ENCODE measurements at regions not wholly inside any gene's neighbourhood (a gene's known extent, or its start where the extent isn't known, plus 50 kb on each side); places are given as distances from the start of the nearest gene placed in this dataset.
A peak's percentile ranks its signal among the peaks of the same experiment; 100 is the strongest.
"Not testable (repeated sequence)": the region's sequence is repeated elsewhere in the genome, so short reads cannot be mapped to it uniquely, and the experiment has no call there.

DNA sequence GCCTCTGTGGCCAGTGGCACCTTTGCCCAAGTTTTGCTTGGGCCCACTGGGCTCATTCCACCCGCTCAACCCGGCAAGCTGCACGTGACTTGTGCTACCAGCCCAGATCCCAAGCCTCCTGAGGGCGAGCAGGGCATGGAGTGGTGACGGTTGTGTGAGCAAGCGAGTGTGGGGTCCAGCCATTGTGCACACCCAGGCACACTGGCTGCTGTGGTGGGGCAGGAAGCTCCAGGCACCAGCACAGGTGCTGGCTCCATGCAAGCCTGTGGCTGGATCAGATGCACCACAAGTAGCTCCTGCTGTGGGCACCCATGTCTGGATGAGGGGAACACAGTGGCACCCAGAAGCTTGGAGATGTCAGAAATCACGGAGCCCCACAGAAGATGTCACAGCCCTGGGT is 557.0 kb upstream of the GNPDA2 start:
- TF ChIP-seq EP300 (IDR thresholded peaks at IDR 0.05) (no peak), CTCF (IDR thresholded peaks at IDR 0.05) (no peak), POLR2A (IDR thresholded peaks at IDR 0.05) (no peak)
- 80 to 89% (median 82%) methylated on average over 7 of the region's 7 CpGs for WGBS, 3 donors
- no peaks in the 10 kb centered on the region for H3K4me1 ChIP-seq (ENCODE audit: insufficient read depth)
- peak in 1 of 5 donors; percentile 5 for DNase-seq
- H3K36me3 ChIP-seq = no peaks in the 10 kb centered on the region
- H3K4me3 ChIP-seq = no peak overlapping the region
- H3K27me3 ChIP-seq = no peaks in the 10 kb centered on the region
- H3K9me3 ChIP-seq = no peaks in the 10 kb centered on the region
- intact Hi-C loops (cut with DNase I) = no loop called here
- H3K27ac ChIP-seq = no peak overlapping the region

DNA sequence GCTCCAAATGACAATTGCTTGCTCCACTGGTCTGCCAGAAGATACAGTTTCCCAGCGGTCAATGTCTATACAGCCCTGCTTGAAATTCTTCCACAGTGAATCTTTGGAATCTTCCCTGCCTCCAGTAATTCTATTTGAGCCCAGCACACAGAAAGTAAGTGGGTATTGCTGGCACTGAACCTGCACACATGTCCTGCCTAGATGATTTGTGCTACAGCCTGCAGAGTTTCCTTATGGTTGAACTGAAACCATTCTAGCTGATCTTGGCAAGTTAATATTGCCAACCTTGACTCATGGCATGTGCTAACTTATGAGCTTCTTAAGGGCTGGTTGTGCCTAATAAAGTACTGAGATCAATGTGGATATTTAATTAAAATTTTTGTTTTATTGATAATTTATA is 553.8 kb upstream of the GNPDA2 start:
- Histone ChIP-seq H3K9me3 (no peaks in the 10 kb centered on the region), H3K4me1 (ENCODE audit: insufficient read depth) (no peaks in the 10 kb centered on the region), H3K36me3 (no peaks in the 10 kb centered on the region), H3K4me3 (no peak overlapping the region), H3K27ac (no peak overlapping the region), H3K27me3 (no peaks in the 10 kb centered on the region)
- DNase-seq = no peak
- intact Hi-C loops (cut with DNase I) = no loop called here
- 71 to 97% (median 92%) methylated on average over 1 of the region's 1 CpG for WGBS, 3 donors
- TF ChIP-seq POLR2A (IDR thresholded peaks at IDR 0.05) (no peak), CTCF (IDR thresholded peaks at IDR 0.05) (no peak), EP300 (IDR thresholded peaks at IDR 0.05) (no peak)

DNA sequence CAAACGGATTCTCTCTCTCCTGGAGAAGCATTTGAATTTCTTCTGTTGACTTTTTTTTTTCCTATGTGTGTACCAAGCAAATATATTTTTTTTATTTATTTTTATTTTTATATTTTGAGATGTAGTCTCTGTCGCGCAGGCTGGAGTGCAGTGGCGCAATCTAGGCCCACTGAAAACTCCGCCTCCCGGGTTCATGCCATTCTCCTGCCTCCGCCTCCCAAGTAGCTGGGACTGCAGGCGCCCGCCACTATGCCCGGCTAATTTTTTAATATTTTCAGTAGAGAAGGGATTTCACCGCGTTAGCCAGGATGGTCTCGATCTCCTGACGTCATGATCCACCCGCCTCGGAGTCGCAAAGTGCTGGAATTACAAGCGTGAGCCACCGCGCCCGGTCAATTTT is 549.5 kb upstream of the GNPDA2 start:
- intact Hi-C loops (cut with DNase I) = no loop called here
- no peak overlapping the region for H3K27ac ChIP-seq

DNA sequence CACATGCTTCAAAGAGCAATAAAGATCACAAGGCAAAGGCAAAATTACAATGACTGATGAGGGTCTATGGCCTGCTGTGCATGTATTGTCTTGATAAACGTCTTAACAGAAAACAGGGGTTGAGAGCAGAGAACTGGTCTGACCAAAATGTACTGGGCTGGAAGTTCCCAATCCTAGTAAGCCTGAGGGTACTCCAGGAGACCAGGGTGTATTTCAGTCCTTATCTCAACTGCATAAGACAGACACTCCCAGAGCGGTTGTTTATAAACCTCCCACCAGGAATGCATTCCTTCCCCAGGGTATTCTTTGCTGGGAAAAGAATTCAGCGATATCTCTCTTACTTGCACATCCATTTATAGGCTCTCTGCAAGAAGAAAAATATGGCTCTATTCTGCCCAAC is 521.8 kb upstream of the GNPDA2 start:
- DNase-seq; H3K4me3 ChIP-seq; H3K4me1 ChIP-seq (ENCODE audit: insufficient read depth); H3K27ac ChIP-seq; H3K9me3 ChIP-seq; H3K27me3 ChIP-seq; intact Hi-C loops (cut with DNase I); H3K36me3 ChIP-seq: not testable (repeated sequence)
- 23 to 44% (median 30%) methylated on average over 3 of the region's 3 CpGs for WGBS, 3 donors

More for the DNA sequence above, 549.5 kb upstream of the GNPDA2 start:
- 87 to 91% (median 89%) methylated on average over 21 of the region's 21 CpGs for WGBS, 3 donors
- Histone ChIP-seq H3K4me3 (no peak overlapping the region), H3K27me3 (no peaks in the 10 kb centered on the region), H3K4me1 (ENCODE audit: insufficient read depth) (no peaks in the 10 kb centered on the region), H3K9me3 (no peaks in the 10 kb centered on the region), H3K36me3 (no peaks in the 10 kb centered on the region)
- DNase-seq = no peak
- no peak for TF ChIP-seq EP300 (IDR thresholded peaks at IDR 0.05)
- TF ChIP-seq POLR2A (IDR thresholded peaks at IDR 0.05) = no peak
- no peak for TF ChIP-seq CTCF (IDR thresholded peaks at IDR 0.05)

DNA sequence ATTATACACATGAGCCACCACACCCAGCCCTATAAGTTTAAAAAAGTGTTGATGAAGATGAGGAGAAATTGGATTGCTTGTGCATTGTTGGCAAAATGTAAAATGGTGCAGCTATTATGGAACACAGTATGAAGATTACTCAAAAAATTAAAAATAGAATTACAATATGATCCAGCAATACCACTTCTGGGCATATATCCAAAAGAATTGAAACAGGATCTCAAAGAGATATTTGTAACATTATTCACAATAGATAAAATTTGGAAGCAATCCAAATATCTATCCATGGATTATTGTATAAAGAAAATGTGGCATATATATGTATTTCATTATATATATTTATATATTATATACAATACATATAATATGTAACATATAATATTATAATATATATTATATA is 515.6 kb upstream of the GNPDA2 start:
- intact Hi-C loops (cut with DNase I) = no loop called here
- Histone ChIP-seq H3K9me3 (no peaks in the 10 kb centered on the region), H3K27me3 (no peaks in the 10 kb centered on the region), H3K36me3 (no peaks in the 10 kb centered on the region), H3K27ac (no peak overlapping the region), H3K4me3 (no peak overlapping the region), H3K4me1 (ENCODE audit: insufficient read depth) (no peaks in the 10 kb centered on the region)
- TF ChIP-seq POLR2A (IDR thresholded peaks at IDR 0.05) = no peak
- no peak for TF ChIP-seq EP300 (IDR thresholded peaks at IDR 0.05)
- TF ChIP-seq CTCF (IDR thresholded peaks at IDR 0.05) = no peak
- DNase-seq = no peak
